ENCODE measurements at regions not wholly inside any gene's neighbourhood (a gene's known extent, or its start where the extent isn't known, plus 50 kb on each side); places are given as distances from the start of the nearest gene placed in this dataset.

DNA sequence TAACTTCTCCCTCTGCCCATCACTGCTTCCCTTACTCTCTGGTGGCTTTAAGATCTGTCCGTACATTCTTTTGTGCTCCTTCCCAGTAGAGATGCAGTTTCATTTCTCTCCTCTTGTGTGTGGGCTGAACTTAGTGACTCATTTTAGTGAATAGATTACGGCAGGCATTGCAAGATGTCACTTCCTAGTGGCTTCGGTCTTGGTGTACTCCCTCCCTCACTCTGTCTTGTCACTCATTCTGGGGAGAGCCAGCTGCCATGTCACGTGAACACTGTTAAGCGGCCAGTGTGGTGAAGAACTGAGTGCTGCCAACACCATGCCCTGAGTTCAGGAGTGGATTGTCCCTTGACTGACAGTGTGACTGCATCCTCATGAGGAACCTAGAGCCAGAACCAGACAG is 115.9 kb downstream of the OTOR start:
- no peaks in the 10 kb centered on the region for H3K79me2 ChIP-seq (ENCODE audit: insufficient read depth, low read length)
- Mint-ChIP-seq H3K4me3 (no peak overlapping the region), H3K36me3 (ENCODE audit: insufficient read depth in 1 of 3, low read depth in 3 of 3) (peaks cover 0 to 2% (median 0%) of the 10 kb centered on the region in 3 experiments; a peak in 2 of 7 replicates), H3K27ac (peak overlapping the region in 1 of 3 experiments; percentile 4; a peak in 1 of 7 replicates), H3K27me3 (ENCODE audit: low read depth) (no peaks in the 10 kb centered on the region), H3K9me3 (peaks cover 0 to 2% of the 10 kb centered on the region in 2 experiments; a peak in 1 of 5 replicates), H3K4me1 (no peaks in the 10 kb centered on the region)
- no peak overlapping the region for H4K5ac ChIP-seq (ENCODE audit: insufficient read length, low read depth, low read length)
- no peak overlapping the region for H2BK12ac ChIP-seq (ENCODE audit: insufficient read length, low read depth, low read length)
- H4K20me1 ChIP-seq (ENCODE audit: control insufficient read depth, insufficient read depth, insufficient read length), result no peaks in the 10 kb centered on the region
- no peak overlapping the region for H3K56ac ChIP-seq (ENCODE audit: insufficient read length, low read depth, low read length)
- no peak overlapping the region for H4K91ac ChIP-seq (ENCODE audit: insufficient read length, low read depth, low read length)
- no peak overlapping the region for H3K18ac ChIP-seq (ENCODE audit: insufficient read length, low read depth, low read length)
- no peak overlapping the region for H2AFZ ChIP-seq (ENCODE audit: low read length)
- no peaks in the 10 kb centered on the region for H3K4me1 ChIP-seq (ENCODE audit: insufficient read depth, low read length)
- H3K9ac ChIP-seq (ENCODE audit: extremely low read depth, insufficient read length, low read length), result no peak overlapping the region
- H2BK20ac ChIP-seq (ENCODE audit: low read depth, low read length, poor library complexity, severe bottlenecking), result no peak overlapping the region
- H3K4me2 ChIP-seq (ENCODE audit: insufficient read depth, insufficient read length, low read length), result no peak overlapping the region
- H3K79me1 ChIP-seq (ENCODE audit: insufficient read depth, low read depth, low read length, poor library complexity, severe bottlenecking), result no peaks in the 10 kb centered on the region
- H4K8ac ChIP-seq (replicated peaks; ENCODE audit: insufficient read length, low read depth, low read length), result no peak overlapping the region
- H2BK15ac ChIP-seq (ENCODE audit: low read depth, low read length), result no peak overlapping the region
- H3K23me2 ChIP-seq (ENCODE audit: insufficient read length, low read depth, low read length, poor library complexity, severe bottlenecking), result no peaks in the 10 kb centered on the region
- H3K9me3 ChIP-seq (ENCODE audit: control insufficient read depth, low read depth, low read length), result no peaks in the 10 kb centered on the region
- H3K27me3 ChIP-seq (ENCODE audit: insufficient read depth, low read length), result no peaks in the 10 kb centered on the region
- DNase-seq, result no peak
- no peak overlapping the region for H3T11ph ChIP-seq (ENCODE audit: low read length)
- H3K23ac ChIP-seq (ENCODE audit: insufficient read length, low read depth, low read length), result no peak overlapping the region
- H2BK5ac ChIP-seq (ENCODE audit: insufficient read length, low read length), result no peak overlapping the region
- no peak overlapping the region for H3K27ac ChIP-seq (ENCODE audit: insufficient read length, low read depth, low read length)
- H2AK5ac ChIP-seq (ENCODE audit: insufficient read length, low read length), result no peak overlapping the region
- no CpG with 5 or more reads among the region's 5 CpGs for WGBS (ENCODE audit: extremely low coverage, insufficient read length, low lambda C conversion rate)
- no peak overlapping the region for H2BK120ac ChIP-seq (ENCODE audit: low read depth, low read length, poor library complexity, severe bottlenecking)
- no peak overlapping the region for H3K14ac ChIP-seq (ENCODE audit: insufficient read depth, low read length)
- TF ChIP-seq, protein P1, sequence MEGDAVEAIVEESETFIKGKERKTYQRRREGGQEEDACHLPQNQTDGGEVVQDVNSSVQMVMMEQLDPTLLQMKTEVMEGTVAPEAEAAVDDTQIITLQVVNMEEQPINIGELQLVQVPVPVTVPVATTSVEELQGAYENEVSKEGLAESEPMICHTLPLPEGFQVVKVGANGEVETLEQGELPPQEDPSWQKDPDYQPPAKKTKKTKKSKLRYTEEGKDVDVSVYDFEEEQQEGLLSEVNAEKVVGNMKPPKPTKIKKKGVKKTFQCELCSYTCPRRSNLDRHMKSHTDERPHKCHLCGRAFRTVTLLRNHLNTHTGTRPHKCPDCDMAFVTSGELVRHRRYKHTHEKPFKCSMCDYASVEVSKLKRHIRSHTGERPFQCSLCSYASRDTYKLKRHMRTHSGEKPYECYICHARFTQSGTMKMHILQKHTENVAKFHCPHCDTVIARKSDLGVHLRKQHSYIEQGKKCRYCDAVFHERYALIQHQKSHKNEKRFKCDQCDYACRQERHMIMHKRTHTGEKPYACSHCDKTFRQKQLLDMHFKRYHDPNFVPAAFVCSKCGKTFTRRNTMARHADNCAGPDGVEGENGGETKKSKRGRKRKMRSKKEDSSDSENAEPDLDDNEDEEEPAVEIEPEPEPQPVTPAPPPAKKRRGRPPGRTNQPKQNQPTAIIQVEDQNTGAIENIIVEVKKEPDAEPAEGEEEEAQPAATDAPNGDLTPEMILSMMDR (conservative IDR thresholded peaks at IDR 0.05), result no peak
- no peak overlapping the region for H3K4ac ChIP-seq (ENCODE audit: low read depth, low read length)

Measured in H9 (cell line).